ENCODE measurements at regions not wholly inside any gene's neighbourhood (a gene's known extent, or its start where the extent isn't known, plus 50 kb on each side); places are given as distances from the start of the nearest gene placed in this dataset.
"Not testable (repeated sequence)": the region's sequence is repeated elsewhere in the genome, so short reads cannot be mapped to it uniquely, and the experiment has no call there.

GRCh38 chr20:7174554-7174953 is 407.1 kb downstream of the BMP2 start:
- Histone ChIP-seq H3K4me3 (ENCODE audit: low read depth in 1 of 3, low read length in 3 of 3) (no peak overlapping the region), H3K9ac (ENCODE audit: low read depth in 1 of 2, low read length in 2 of 2) (no peak overlapping the region), H3K27me3 (ENCODE audit: control insufficient read depth in 4 of 4, insufficient read depth in 4 of 4, low read length in 3 of 4) (no peaks in the 10 kb centered on the region), H3K9me3 (ENCODE audit: control insufficient read depth in 4 of 4, low read length in 3 of 4) (no peaks in the 10 kb centered on the region), H3K4me1 (ENCODE audit: control insufficient read depth in 4 of 4, insufficient read depth in 4 of 4, low read length in 3 of 4) (peaks cover 0 to 3% (median 1%) of the 10 kb centered on the region in 4 donors), H3K36me3 (ENCODE audit: control insufficient read depth in 4 of 4, insufficient read depth in 3 of 4, low read depth in 1 of 4, low read length in 3 of 4) (no peaks in the 10 kb centered on the region), H3K27ac (ENCODE audit: low read depth in 1 of 2, low read length in 2 of 2) (no peak overlapping the region)
- no peak for DNase-seq (ENCODE audit: low spot score)
- TF ChIP-seq CTCF (IDR thresholded peaks at IDR 0.05; ENCODE audit: low read depth, low read length, missing input control): peak; percentile 17
- TF ChIP-seq RAD21 (IDR thresholded peaks at IDR 0.05): peak; percentile 59 to 75
- no peak for TF ChIP-seq NR2F2 (IDR thresholded peaks at IDR 0.05)
- 76% methylated on average over 2 of the region's 2 CpGs for WGBS

GRCh38 chr20:7175827-7176226 is 408.3 kb downstream of the BMP2 start:
- not testable (repeated sequence) for H3K36me3 ChIP-seq (ENCODE audit: control insufficient read depth in 4 of 4, insufficient read depth in 3 of 4, low read depth in 1 of 4, low read length in 3 of 4); H3K9me3 ChIP-seq (ENCODE audit: control insufficient read depth in 4 of 4, low read length in 3 of 4); H3K9ac ChIP-seq (ENCODE audit: low read depth in 1 of 2, low read length in 2 of 2); H3K4me3 ChIP-seq (ENCODE audit: low read depth in 1 of 3, low read length in 3 of 3); H3K27me3 ChIP-seq (ENCODE audit: control insufficient read depth in 4 of 4, insufficient read depth in 4 of 4, low read length in 3 of 4); DNase-seq (ENCODE audit: low spot score); H3K27ac ChIP-seq (ENCODE audit: low read depth in 1 of 2, low read length in 2 of 2); H3K4me1 ChIP-seq (ENCODE audit: control insufficient read depth in 4 of 4, insufficient read depth in 4 of 4, low read length in 3 of 4)
- WGBS: 90% methylated on average over 1 of the region's 1 CpG

- H3K9me3 ChIP-seq (ENCODE audit: control insufficient read depth in 4 of 4, low read length in 3 of 4): no peaks in the 10 kb centered on the region
Observed at GRCh38 chr20:7178004-7178403, 410.5 kb downstream of the BMP2 start.

More at GRCh38 chr20:7178004-7178403, 410.5 kb downstream of the BMP2 start:
- no peak overlapping the region for H3K4me3 ChIP-seq (ENCODE audit: low read depth in 1 of 3, low read length in 3 of 3)
- H3K27me3 ChIP-seq (ENCODE audit: control insufficient read depth in 4 of 4, insufficient read depth in 4 of 4, low read length in 3 of 4): no peaks in the 10 kb centered on the region
- no peak for DNase-seq (ENCODE audit: low spot score)
- H3K4me1 ChIP-seq (ENCODE audit: control insufficient read depth in 4 of 4, insufficient read depth in 4 of 4, low read length in 3 of 4): peaks cover 0 to 11% (median 1%) of the 10 kb centered on the region in 4 donors
- H3K9ac ChIP-seq (ENCODE audit: low read depth in 1 of 2, low read length in 2 of 2): no peak overlapping the region
- 61% methylated on average over 2 of the region's 2 CpGs for WGBS
- no peaks in the 10 kb centered on the region for H3K36me3 ChIP-seq (ENCODE audit: control insufficient read depth in 4 of 4, insufficient read depth in 3 of 4, low read depth in 1 of 4, low read length in 3 of 4)
- no peak for TF ChIP-seq ATF3 (IDR thresholded peaks at IDR 0.05)
- peak in 1 of 2 donors; percentile 60 for TF ChIP-seq GABPA (IDR thresholded peaks at IDR 0.05 in 1 of 2, conservative IDR thresholded peaks at IDR 0.05 in 1 of 2)
- TF ChIP-seq YY1 (IDR thresholded peaks at IDR 0.05): peak; percentile 33
- no peak for TF ChIP-seq JUND (IDR thresholded peaks at IDR 0.05)
- TF ChIP-seq MAX (IDR thresholded peaks at IDR 0.05): no peak
- peak; percentile 18 for TF ChIP-seq SP1 (IDR thresholded peaks at IDR 0.05)
- no peak for TF ChIP-seq NR2F2 (IDR thresholded peaks at IDR 0.05)
- TF ChIP-seq FOXA1 (IDR thresholded peaks at IDR 0.05): no peak
- TF ChIP-seq CTCF (IDR thresholded peaks at IDR 0.05; ENCODE audit: low read depth, low read length, missing input control): no peak
- TF ChIP-seq FOXA2 (IDR thresholded peaks at IDR 0.05): no peak
- TF ChIP-seq RXRA (IDR thresholded peaks at IDR 0.05): peak; percentile 20 to 34
- peak; percentile 23 to 53 for TF ChIP-seq HNF4A (conservative IDR thresholded peaks at IDR 0.05)
- no peak for TF ChIP-seq ZBTB33 (IDR thresholded peaks at IDR 0.05)
- no peak overlapping the region for H3K27ac ChIP-seq (ENCODE audit: low read depth in 1 of 2, low read length in 2 of 2)

All from liver (tissue), 8 donors.